Activated B cell treated with CpG ODN at 0.5 μM for 24 hours (primary cell): ENCODE measurements at regions not wholly inside any gene's neighbourhood (a gene's known extent, or its start where the extent isn't known, plus 50 kb on each side); places are given as distances from the start of the nearest gene placed in this dataset.

ENCODE experiments used
- ATAC-seq: fragments of 200-7000 bp; cut with Tn5 transposase; one replicate; pipeline ENCODE4 v1.10.0; 2021; ENCODE audit warnings: low read depth, mild to moderate bottlenecking, moderate library complexity
- CTCF ChIA-PET: fragments of 350-600 bp; sonication (Branson Sonifier 250); formaldehyde crosslinking; loops from one replicate; lab custom pipeline; 2021; ENCODE audit warnings: antibody characterized with exemption; lab: Charles Lee
- POLR2A ChIA-PET: fragments of 350-600 bp; sonication (Branson Sonifier 250); formaldehyde crosslinking; loops from one replicate; lab custom pipeline; 2021; ENCODE audit warnings: antibody characterized with exemption; lab: Charles Lee
- DNase-seq: peaks from one replicate; pipeline ENCODE4 v3.0.0; 2022
- H3K27ac Mint-ChIP-seq: one replicate; pipeline ENCODE4 v1.8.0; 2020; ENCODE audit warnings: mixed read lengths
- H3K27me3 Mint-ChIP-seq: one replicate; pipeline ENCODE4 v1.8.0; 2021; ENCODE audit warnings: mixed read lengths
- H3K36me3 Mint-ChIP-seq: one replicate; pipeline ENCODE4 v1.8.0; 2021; ENCODE audit warnings: low read depth, mixed read lengths
- H3K4me1 Mint-ChIP-seq: one replicate; pipeline ENCODE4 v1.8.0; 2021; ENCODE audit warnings: mixed read lengths
- H3K4me3 Mint-ChIP-seq: one replicate; pipeline ENCODE4 v1.8.0; 2020; ENCODE audit warnings: mild to moderate bottlenecking, mixed read lengths
- H3K9me3 Mint-ChIP-seq: one replicate; pipeline ENCODE4 v1.8.0; 2020; ENCODE audit warnings: mixed read lengths
- intact Hi-C: fragments of 100-400 bp; cut with micrococcal nuclease; formaldehyde crosslinking; loops from one replicate; pipeline ENCODE4 v1.15.1; 2024
- TF ChIP-seq, protein P1 (sequence below): fragments of 200-600 bp; IDR thresholded peaks from one replicate; pipeline ENCODE4 v1.8.0; 2022; ENCODE audit warnings: antibody characterized with exemption, mild to moderate bottlenecking

DNA sequence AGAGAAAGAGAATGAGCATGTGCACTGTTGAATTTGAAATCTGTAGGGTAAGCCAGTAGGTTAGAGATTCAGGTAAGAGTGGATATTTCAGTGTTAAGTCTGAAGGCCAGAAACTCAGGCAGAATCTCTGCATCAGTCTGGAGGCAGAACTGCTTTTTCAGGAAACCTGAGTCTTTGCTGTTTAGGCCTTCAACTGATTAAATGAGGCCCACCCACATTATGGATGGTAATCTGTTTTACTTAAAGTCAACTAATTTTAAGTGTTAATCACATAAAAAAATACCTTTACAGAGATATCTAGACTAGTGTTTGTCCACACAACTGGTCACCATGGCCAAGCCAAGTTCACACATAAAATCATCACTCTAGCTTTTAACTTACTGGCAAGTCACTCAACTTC lies 205.0 kb upstream of the DDHD1 start:
- Mint-ChIP-seq H3K36me3 (no peaks in the 10 kb centered on the region), H3K4me3 (no peak overlapping the region), H3K4me1 (no peaks in the 10 kb centered on the region), H3K27me3 (no peaks in the 10 kb centered on the region), H3K9me3 (peaks cover 6% of the 10 kb centered on the region), H3K27ac (no peak overlapping the region)
- CTCF ChIA-PET = no interaction called here
- DNase-seq (no peak), ATAC-seq (no peak)
- intact Hi-C loops = no loop called here
- POLR2A ChIA-PET = interaction anchor here (0.5 kb wide), 1 partner anchor 721 kb away, joined by 4 read pairs; no protein-coding TSS in a partner anchor
- TF ChIP-seq, protein P1, sequence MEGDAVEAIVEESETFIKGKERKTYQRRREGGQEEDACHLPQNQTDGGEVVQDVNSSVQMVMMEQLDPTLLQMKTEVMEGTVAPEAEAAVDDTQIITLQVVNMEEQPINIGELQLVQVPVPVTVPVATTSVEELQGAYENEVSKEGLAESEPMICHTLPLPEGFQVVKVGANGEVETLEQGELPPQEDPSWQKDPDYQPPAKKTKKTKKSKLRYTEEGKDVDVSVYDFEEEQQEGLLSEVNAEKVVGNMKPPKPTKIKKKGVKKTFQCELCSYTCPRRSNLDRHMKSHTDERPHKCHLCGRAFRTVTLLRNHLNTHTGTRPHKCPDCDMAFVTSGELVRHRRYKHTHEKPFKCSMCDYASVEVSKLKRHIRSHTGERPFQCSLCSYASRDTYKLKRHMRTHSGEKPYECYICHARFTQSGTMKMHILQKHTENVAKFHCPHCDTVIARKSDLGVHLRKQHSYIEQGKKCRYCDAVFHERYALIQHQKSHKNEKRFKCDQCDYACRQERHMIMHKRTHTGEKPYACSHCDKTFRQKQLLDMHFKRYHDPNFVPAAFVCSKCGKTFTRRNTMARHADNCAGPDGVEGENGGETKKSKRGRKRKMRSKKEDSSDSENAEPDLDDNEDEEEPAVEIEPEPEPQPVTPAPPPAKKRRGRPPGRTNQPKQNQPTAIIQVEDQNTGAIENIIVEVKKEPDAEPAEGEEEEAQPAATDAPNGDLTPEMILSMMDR = no peak

DNA sequence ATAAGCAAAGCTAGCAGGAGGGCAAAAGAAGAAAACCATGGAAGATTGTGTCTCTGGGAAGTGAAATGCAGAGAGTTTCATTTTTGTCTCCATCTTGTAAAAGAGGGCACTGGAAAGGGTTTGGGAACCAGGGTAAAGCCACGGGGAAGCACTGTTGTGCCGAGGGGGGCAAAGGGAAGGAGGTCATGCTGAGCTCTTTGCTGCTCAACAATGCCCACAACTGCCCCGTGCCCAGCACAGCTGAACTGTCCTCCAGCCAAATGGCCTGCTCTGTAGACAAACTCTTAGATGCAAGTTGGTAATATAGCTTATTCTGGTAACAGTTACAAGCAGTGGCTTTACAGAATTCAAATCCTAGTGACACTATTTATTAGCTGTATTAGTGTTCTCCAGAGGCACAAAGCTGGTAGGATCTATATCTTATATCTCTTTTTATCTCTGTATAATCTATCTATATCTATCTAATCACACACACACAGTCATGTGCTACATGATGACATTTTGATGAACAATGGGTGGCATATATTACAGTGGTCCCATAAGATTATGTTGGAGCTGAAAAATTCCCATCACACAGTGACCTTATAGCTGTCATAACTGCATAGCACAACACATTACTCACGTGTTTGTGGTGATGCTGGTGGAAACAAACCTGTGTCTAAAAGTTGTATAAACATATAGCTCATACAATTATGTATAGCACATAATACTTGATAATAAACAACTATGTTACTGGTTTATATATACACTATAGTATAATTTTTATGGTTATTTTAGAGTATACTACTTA lies 203.4 kb upstream of the DDHD1 start:
- Mint-ChIP-seq H3K36me3 (no peaks in the 10 kb centered on the region), H3K27me3 (no peaks in the 10 kb centered on the region), H3K9me3 (peaks cover 2% of the 10 kb centered on the region), H3K4me3 (no peak overlapping the region), H3K4me1 (no peaks in the 10 kb centered on the region), H3K27ac (no peak overlapping the region)
- ATAC-seq (no peak), DNase-seq (no peak)
- intact Hi-C loops = no loop called here
- ChIA-PET CTCF (no interaction called here), POLR2A (no interaction called here)
- TF ChIP-seq, protein P1 = no peak

DNA sequence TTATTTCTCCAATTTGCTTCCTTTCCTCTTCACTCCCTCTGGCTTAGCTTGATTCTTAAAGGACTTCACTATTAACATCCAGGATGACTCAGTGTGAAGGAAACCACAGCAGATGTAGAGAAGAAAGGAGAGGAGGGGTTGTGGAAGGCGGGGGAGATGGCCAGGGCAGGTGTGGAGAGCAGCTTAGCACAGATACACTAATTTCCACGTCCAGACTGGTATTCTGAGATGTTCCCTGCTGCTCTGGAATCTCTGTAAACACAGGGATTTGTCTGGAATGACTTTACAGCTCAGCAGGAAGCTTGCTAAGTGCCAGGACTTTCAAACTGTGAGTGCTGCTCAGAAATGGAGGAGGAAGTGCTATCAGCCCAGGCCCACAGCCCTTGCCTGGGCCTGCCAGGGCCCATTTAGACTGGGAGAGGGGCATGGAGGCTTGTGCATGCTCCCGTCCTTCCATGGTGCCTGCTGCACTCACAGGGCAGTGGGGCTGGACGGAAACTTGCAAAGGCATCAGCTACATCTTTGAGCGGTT lies 202.5 kb upstream of the DDHD1 start:
- no peak for ATAC-seq

DNA sequence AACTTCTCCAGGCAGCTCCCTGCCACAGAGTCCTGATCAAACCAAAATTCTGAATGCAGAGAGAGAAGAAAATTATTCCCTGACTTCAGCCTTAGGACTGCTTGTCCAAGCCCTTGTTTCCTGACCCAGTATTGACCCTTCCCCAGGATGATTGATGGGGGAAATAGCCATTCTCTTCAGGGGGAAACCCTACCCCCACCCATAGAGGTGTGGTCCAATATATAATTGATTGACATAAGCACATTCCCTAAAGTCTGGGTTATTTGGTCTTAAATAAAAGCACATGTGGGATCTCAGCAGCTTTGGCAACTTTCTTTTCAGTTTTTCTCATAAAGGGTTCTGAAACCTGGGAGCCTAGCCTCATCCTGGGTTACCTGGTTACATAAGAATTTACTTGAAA lies 201.2 kb upstream of the DDHD1 start:
- no peaks in the 10 kb centered on the region for H3K36me3 Mint-ChIP-seq
- no peaks in the 10 kb centered on the region for H3K27me3 Mint-ChIP-seq
- ATAC-seq = no peak
- no peak overlapping the region for H3K4me3 Mint-ChIP-seq
- H3K9me3 Mint-ChIP-seq = peaks cover 2% of the 10 kb centered on the region
- CTCF ChIA-PET = no interaction called here
- POLR2A ChIA-PET = no interaction called here
- H3K27ac Mint-ChIP-seq = no peak overlapping the region
- DNase-seq = no peak
- no peaks in the 10 kb centered on the region for H3K4me1 Mint-ChIP-seq
- TF ChIP-seq, protein P1 = no peak
- intact Hi-C loops = no loop called here

More for the DNA sequence above, 202.5 kb upstream of the DDHD1 start:
- DNase-seq = no peak
- H3K4me1 Mint-ChIP-seq = no peaks in the 10 kb centered on the region
- H3K9me3 Mint-ChIP-seq = peaks cover 2% of the 10 kb centered on the region
- H3K27ac Mint-ChIP-seq = no peak overlapping the region
- H3K36me3 Mint-ChIP-seq = no peaks in the 10 kb centered on the region
- ChIA-PET CTCF (no interaction called here), POLR2A (no interaction called here)
- intact Hi-C loops = no loop called here
- TF ChIP-seq, protein P1 = no peak
- H3K27me3 Mint-ChIP-seq = no peaks in the 10 kb centered on the region
- H3K4me3 Mint-ChIP-seq = no peak overlapping the region

DNA sequence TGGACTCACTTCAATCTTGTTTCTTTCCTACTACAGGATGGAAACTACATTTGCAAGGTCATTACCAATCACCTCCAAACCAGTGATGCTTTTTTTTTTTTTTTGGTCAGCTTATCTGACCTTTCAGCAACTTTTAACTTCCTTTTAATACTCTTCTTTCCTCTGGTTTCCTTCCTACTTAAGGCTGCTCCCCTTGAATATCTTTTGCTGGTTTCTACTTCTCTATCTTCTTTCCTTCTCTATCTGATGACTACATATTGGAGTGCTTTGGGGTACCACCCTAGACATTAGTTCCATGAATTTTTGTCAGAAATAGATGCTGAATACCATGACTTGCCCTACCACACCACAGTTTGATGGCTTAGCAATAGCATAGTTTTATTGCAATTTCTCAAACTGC lies 197.7 kb upstream of the DDHD1 start:
- DNase-seq (no peak), ATAC-seq (no peak)
- H3K4me1 Mint-ChIP-seq = no peaks in the 10 kb centered on the region
- no peaks in the 10 kb centered on the region for H3K36me3 Mint-ChIP-seq
- TF ChIP-seq, protein P1 = no peak
- ChIA-PET CTCF (no interaction called here), POLR2A (no interaction called here)
- intact Hi-C loops = no loop called here
- H3K9me3 Mint-ChIP-seq = no peaks in the 10 kb centered on the region
- H3K27me3 Mint-ChIP-seq = no peaks in the 10 kb centered on the region
- H3K4me3 Mint-ChIP-seq = no peak overlapping the region
- no peak overlapping the region for H3K27ac Mint-ChIP-seq
